Astrocyte (in vitro differentiated cells and primary cell): ENCODE measurements at regions not wholly inside any gene's neighbourhood (a gene's known extent, or its start where the extent isn't known, plus 50 kb on each side); places are given as distances from the start of the nearest gene placed in this dataset.
"Not testable (repeated sequence)": the region's sequence is repeated elsewhere in the genome, so short reads cannot be mapped to it uniquely, and the experiment has no call there.

Experiments used
- DNase-seq: peaks from one replicate; pipeline ENCODE4 v3.0.0-alpha.2; 2010; ENCODE audit warnings: low read depth
- FAIRE-seq: peaks from 2 replicates; lab custom pipeline; 2011; peaks lifted over from hg19 to GRCh38; lab: Jason Lieb, UNC
- H2AFZ ChIP-seq: 2 replicates; pipeline ENCODE4 v1.6.0; 2012; ENCODE audit warnings: low read depth, low read length, inconsistent platforms
- H3K27ac ChIP-seq: 2 replicates; pipeline ENCODE4 v1.5.1; 2011; ENCODE audit warnings: low read depth, low read length, inconsistent platforms
- H3K27me3 ChIP-seq: 2 replicates; pipeline ENCODE4 v1.6.0; 2011; ENCODE audit warnings: low read length, inconsistent platforms; ENCODE audit not compliant: insufficient read depth
- H3K36me3 ChIP-seq: 2 replicates; pipeline ENCODE4 v1.5.1; 2011; ENCODE audit warnings: low read length, inconsistent platforms; ENCODE audit not compliant: insufficient read depth
- H3K4me1 ChIP-seq: 2 replicates; pipeline ENCODE4 v1.5.1; 2011; ENCODE audit warnings: low read length, inconsistent platforms; ENCODE audit not compliant: insufficient read depth
- H3K4me2 ChIP-seq: 2 replicates; pipeline ENCODE4 v1.6.0; 2012; ENCODE audit warnings: low read length, inconsistent platforms
- H3K4me3 ChIP-seq: 2 replicates; pipeline ENCODE4 v1.5.1; 2011; ENCODE audit warnings: low read depth, mild to moderate bottlenecking, low read length, inconsistent platforms; ENCODE audit not compliant: insufficient read depth
- H3K79me2 ChIP-seq: 2 replicates; pipeline ENCODE4 v1.6.0; 2012; ENCODE audit warnings: mild to moderate bottlenecking, low read length, inconsistent platforms; ENCODE audit not compliant: insufficient read depth
- H3K9ac ChIP-seq: 2 replicates; pipeline ENCODE4 v1.6.0; 2012; ENCODE audit warnings: mild to moderate bottlenecking, low read length, inconsistent platforms
- H3K9me3 ChIP-seq: 2 replicates; pipeline ENCODE4 v1.5.1; 2012; ENCODE audit warnings: low read depth, mild to moderate bottlenecking, low read length, inconsistent platforms; ENCODE audit not compliant: insufficient read depth
- H4K20me1 ChIP-seq: 2 replicates; pipeline ENCODE4 v1.6.0; 2012; ENCODE audit warnings: low read length, inconsistent platforms; ENCODE audit not compliant: insufficient read depth
- H3K27ac Mint-ChIP-seq: one replicate; pipeline ENCODE4 v1.8.0; 2021; ENCODE audit warnings: mild to moderate bottlenecking, mixed read lengths; ENCODE audit not compliant: unreplicated experiment
- H3K27me3 Mint-ChIP-seq: one replicate; pipeline ENCODE4 v1.8.0; 2021; ENCODE audit warnings: low read depth, mixed read lengths; ENCODE audit not compliant: unreplicated experiment
- H3K36me3 Mint-ChIP-seq: one replicate; pipeline ENCODE4 v1.8.0; 2021; ENCODE audit warnings: low read depth, mixed read lengths; ENCODE audit not compliant: unreplicated experiment
- H3K4me1 Mint-ChIP-seq: one replicate; pipeline ENCODE4 v1.8.0; 2021; ENCODE audit warnings: low read depth, mixed read lengths; ENCODE audit not compliant: unreplicated experiment
- H3K4me3 Mint-ChIP-seq: one replicate; pipeline ENCODE4 v1.8.0; 2021; ENCODE audit warnings: mild to moderate bottlenecking, moderate library complexity, mixed read lengths; ENCODE audit not compliant: unreplicated experiment
- H3K9me3 Mint-ChIP-seq: one replicate; pipeline ENCODE4 v1.8.0; 2021; ENCODE audit warnings: mild to moderate bottlenecking, mixed read lengths; ENCODE audit not compliant: unreplicated experiment
- EZH2 ChIP-seq: IDR thresholded peaks from 2 replicates; pipeline ENCODE4 v1.6.1; 2012; ENCODE audit warnings: mild to moderate bottlenecking, low read length, inconsistent platforms; ENCODE audit not compliant: insufficient read depth
- TF ChIP-seq, protein P1 (sequence below): IDR thresholded peaks from 2 replicates; pipeline ENCODE4 v1.5.1; 2011; ENCODE audit warnings: low read depth, mild to moderate bottlenecking, inconsistent platforms, low read length, moderate library complexity; ENCODE audit not compliant: insufficient read depth

DNA sequence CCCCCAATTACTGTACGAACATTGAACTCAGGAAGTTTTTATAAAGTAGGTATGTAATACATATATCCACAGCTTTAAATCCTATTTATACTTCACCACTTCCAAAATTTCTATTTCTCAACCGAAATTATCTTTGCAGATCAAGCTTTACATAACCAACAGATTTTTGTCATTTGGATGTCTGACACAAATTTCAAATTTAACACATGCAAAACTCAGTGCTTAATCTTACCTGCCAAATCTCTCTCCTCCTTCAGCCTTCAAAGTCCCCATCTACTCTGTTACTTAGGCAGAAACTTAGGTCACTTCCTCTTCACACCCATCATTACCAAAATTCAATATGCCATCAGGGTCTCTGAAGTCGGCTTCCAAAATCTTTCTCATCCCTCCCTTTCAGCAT is 990.1 kb upstream of the NRXN1 start:
- no peak overlapping the region for H3K9ac ChIP-seq
- no peaks in the 10 kb centered on the region for H4K20me1 ChIP-seq
- Mint-ChIP-seq H3K4me1 (no peaks in the 10 kb centered on the region), H3K4me3 (no peak overlapping the region), H3K27ac (no peak overlapping the region), H3K36me3 (no peaks in the 10 kb centered on the region), H3K9me3 (peaks cover 2% of the 10 kb centered on the region), H3K27me3 (no peaks in the 10 kb centered on the region)
- FAIRE-seq (no peak), DNase-seq (no peak)
- H3K36me3 ChIP-seq: no peaks in the 10 kb centered on the region
- no peak overlapping the region for H3K27ac ChIP-seq
- TF ChIP-seq, protein P1, sequence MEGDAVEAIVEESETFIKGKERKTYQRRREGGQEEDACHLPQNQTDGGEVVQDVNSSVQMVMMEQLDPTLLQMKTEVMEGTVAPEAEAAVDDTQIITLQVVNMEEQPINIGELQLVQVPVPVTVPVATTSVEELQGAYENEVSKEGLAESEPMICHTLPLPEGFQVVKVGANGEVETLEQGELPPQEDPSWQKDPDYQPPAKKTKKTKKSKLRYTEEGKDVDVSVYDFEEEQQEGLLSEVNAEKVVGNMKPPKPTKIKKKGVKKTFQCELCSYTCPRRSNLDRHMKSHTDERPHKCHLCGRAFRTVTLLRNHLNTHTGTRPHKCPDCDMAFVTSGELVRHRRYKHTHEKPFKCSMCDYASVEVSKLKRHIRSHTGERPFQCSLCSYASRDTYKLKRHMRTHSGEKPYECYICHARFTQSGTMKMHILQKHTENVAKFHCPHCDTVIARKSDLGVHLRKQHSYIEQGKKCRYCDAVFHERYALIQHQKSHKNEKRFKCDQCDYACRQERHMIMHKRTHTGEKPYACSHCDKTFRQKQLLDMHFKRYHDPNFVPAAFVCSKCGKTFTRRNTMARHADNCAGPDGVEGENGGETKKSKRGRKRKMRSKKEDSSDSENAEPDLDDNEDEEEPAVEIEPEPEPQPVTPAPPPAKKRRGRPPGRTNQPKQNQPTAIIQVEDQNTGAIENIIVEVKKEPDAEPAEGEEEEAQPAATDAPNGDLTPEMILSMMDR: no peak
- TF ChIP-seq EZH2: no peak
- H3K79me2 ChIP-seq: no peaks in the 10 kb centered on the region
- H3K4me1 ChIP-seq: no peaks in the 10 kb centered on the region
- no peak overlapping the region for H3K4me2 ChIP-seq
- no peak overlapping the region for H3K4me3 ChIP-seq
- H3K27me3 ChIP-seq: no peaks in the 10 kb centered on the region
- no peaks in the 10 kb centered on the region for H3K9me3 ChIP-seq
- H2AFZ ChIP-seq: no peak overlapping the region

- Histone ChIP-seq H2AFZ (no peak overlapping the region), H3K9me3 (no peaks in the 10 kb centered on the region), H3K27ac (no peak overlapping the region), H4K20me1 (no peaks in the 10 kb centered on the region), H3K4me1 (no peaks in the 10 kb centered on the region), H3K27me3 (no peaks in the 10 kb centered on the region), H3K4me3 (no peak overlapping the region), H3K79me2 (no peaks in the 10 kb centered on the region), H3K9ac (no peak overlapping the region), H3K36me3 (no peaks in the 10 kb centered on the region), H3K4me2 (no peak overlapping the region)
- no peak for FAIRE-seq
- TF ChIP-seq, protein P1: no peak
- Mint-ChIP-seq H3K27ac (no peak overlapping the region), H3K9me3 (no peaks in the 10 kb centered on the region), H3K27me3 (no peaks in the 10 kb centered on the region), H3K36me3 (no peaks in the 10 kb centered on the region), H3K4me1 (no peaks in the 10 kb centered on the region), H3K4me3 (no peak overlapping the region)
- DNase-seq: no peak
These were observed 985.8 kb upstream of the NRXN1 start for GRCh38 chr2:52017646-52018235.

DNA sequence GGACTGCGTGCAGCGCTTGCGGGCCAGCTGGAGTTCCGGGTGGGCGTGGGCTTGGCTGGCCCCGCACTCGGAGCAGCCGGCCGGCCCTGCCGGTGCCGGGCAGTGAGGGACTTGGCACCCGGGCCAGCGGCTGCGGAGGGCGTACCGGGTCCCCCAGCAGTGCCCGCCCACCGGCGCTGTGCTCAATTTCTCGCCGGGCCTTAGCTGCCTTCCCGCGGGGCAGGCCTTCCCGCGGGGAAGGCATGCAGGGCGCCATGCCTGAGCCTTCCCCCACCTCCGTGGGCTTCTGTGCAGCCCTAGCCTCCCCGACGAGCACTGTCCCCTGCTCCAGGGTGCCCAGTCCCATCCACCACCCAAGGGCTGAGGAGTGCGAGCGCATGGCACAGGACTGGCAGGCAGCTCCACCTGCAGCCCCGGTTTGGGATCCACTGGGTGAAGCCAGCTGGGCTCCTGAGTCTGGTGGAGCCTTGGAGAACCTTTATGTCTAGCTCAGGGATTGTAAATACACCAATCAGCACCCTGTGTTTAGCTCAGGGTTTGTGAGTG is 975.0 kb upstream of the NRXN1 start:
- not testable (repeated sequence) for H3K27ac Mint-ChIP-seq, H3K27me3 Mint-ChIP-seq, H3K36me3 Mint-ChIP-seq, H3K9me3 ChIP-seq, H3K4me2 ChIP-seq, H3K27ac ChIP-seq, H3K4me1 ChIP-seq, H4K20me1 ChIP-seq, H3K4me3 Mint-ChIP-seq, FAIRE-seq, H3K4me1 Mint-ChIP-seq, H3K9ac ChIP-seq, H3K36me3 ChIP-seq, H3K27me3 ChIP-seq, H3K79me2 ChIP-seq, H2AFZ ChIP-seq, DNase-seq, H3K4me3 ChIP-seq, H3K9me3 Mint-ChIP-seq
